NOMO-1 treated with DMSO at 0.1 percent for 48 hours (cell line): ENCODE measurements at regions not wholly inside any gene's neighbourhood (a gene's known extent, or its start where the extent isn't known, plus 50 kb on each side); places are given as distances from the start of the nearest gene placed in this dataset.

ENCODE experiments used
- DNase-seq: peaks from one replicate; lab custom pipeline; 2025; ENCODE audit not compliant: unreplicated experiment; lab: John Stamatoyannopoulos, UW

GRCh38 chr16:49081086-49081485 lies 200.6 kb downstream of the CBLN1 start:
- no peak for DNase-seq

- DNase-seq = no peak
Measured at GRCh38 chr16:49078571-49078970, 203.1 kb downstream of the CBLN1 start.

DNA sequence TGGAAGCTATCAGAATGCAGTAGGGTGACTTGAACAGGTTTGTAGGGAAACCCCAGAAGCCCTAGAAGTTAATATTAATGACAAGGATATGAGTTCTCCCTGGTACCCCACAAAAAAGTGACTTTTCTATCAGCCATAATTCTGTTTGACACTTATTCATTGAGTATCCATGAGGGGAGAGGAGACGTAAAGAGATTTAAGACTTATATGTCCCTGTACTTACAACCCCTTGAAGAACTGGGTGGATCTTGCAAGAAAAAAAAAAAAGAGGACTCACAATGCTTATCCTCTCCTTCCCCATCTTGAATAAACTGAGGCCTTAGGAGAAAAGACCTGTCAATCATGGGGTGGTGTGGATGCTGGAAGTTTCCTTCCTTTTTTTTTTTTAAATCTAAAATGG lies 203.5 kb downstream of the CBLN1 start:
- DNase-seq = no peak

DNA sequence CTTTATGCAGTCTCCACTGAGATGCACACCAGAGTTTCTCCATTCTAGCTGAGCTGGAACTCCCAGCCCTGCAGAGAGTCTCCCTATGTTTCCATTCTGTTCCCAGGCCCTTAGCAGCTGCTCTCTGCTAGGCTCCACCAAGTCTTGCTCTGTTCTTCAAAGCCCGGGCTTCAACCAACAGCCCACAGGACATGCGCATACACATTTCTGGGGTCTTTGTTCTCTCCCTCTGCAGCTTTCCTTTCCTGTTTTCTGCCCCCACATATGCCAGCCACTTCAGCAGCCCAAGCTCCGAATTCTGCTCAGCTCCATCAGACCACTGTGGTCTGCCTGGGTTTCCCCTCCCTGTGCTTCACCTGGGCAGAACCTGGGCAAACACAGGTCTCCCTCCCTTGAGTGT lies 205.9 kb downstream of the CBLN1 start:
- DNase-seq = no peak

DNA sequence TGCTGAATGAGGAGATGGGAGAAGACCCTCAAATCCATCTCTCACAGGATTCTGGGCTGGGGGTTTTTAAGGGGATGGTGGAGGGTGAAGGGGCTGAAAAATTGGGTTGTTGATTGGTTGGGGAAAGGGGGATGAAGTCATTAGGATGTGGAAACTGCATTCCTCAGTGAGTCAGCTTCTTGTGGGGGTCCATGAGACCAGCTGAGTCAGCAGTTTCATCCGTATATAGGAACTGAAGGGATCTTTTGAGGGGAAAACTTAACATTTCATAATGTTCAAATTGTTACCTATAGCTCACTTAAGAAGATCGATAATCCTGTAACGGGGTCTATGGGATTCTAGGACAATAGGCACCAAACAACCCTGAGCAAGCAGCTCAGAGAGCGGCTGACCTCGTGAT lies 213.4 kb downstream of the CBLN1 start:
- no peak for DNase-seq

GRCh38 chr16:49067776-49068175 lies 213.9 kb downstream of the CBLN1 start:
- no peak for DNase-seq

DNA sequence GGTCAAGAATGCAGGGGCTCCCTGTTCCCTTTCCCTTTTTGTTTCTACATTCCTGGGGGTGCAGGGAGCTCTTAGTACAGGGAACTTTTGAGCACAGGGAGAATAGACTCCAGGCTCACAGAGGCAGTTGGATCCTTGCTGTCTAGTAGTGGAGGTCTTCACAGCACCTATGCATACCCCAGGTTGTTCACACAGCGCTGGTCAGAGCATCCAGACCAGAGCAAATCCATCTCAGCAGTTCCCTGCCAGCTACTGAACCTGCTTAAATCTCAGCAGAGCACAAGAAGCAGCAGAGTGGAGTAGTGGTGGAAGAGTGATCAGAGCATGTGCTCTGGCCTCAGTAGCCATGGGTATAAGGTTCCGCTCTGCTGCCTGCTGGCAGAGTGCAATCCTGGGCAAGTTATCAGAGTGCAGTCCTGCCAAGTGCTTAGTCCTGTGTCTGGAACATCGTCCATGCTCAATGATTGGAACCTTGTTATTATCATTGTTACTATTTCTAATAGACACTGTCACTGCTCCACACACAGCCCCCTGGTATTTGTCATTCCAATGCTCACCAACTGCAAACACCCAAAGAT lies 220.4 kb downstream of the CBLN1 start:
- no peak for DNase-seq

- DNase-seq = no peak
Measured at GRCh38 chr16:49060728-49061127, 220.9 kb downstream of the CBLN1 start.

- no peak for DNase-seq
Measured at GRCh38 chr16:49058382-49058781, 223.3 kb downstream of the CBLN1 start.

- DNase-seq = no peak
Measured at GRCh38 chr16:49057936-49058335, 223.7 kb downstream of the CBLN1 start.

- no peak for DNase-seq
Measured at GRCh38 chr16:49057391-49057790, 224.2 kb downstream of the CBLN1 start.

DNA sequence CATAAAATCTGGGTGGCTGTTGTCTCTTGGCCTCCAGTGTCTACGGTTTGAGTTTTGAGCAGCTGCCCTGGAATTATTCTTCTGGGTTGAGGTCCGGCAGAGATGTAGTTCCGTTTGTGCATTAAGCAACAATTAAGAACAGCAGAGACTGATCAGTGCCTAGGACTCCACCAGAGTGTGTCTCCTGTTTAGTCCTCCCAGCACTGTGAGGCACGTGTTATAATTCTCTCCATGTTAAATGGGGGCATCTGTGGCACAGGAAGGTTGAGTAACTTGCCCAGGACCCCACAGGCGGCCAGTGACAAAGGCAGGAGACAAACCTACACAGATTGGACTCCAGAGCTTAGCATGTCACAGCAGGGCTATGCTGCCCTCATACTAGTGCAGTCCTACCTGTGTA lies 225.1 kb downstream of the CBLN1 start:
- DNase-seq = no peak

DNA sequence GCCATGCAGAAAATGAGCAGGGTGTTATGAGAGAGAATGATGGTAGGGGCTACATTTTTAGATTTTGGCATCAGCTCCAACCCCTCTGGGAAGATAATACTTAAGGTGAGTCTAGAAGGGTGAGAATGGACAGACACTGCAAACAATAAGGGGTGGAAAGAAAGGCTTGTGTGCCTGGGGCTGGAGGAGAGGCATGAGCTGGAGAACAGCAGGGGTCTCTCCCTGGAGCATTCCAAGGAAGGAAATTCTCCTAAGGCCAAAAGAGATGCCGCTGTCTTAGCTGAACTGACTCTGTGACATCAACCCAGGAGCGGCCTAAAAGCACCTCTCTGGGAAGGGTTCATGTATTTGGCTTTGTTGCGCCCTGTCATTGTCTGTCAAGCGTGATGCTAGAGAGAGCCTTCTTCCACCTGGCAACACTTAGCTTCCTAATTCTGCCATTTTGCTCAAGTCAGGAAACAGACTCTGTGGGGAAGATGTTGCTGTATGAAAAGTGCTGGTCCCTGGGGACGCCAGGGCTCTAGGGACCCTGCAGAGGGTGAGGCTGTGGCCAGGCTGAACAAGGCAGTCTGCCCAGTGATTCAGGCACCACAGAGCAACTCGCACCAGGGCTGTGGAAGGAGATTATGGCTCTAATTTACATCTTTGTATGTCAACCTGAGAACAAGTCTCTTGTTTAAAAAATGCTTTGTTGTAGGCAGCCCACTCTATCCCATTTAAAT lies 225.7 kb downstream of the CBLN1 start:
- no peak for DNase-seq

GRCh38 chr16:49055291-49055690 lies 226.3 kb downstream of the CBLN1 start:
- DNase-seq = no peak

- DNase-seq = no peak
Measured at GRCh38 chr16:49054606-49055005, 227.0 kb downstream of the CBLN1 start.

GRCh38 chr16:49052846-49053245 lies 228.8 kb downstream of the CBLN1 start:
- no peak for DNase-seq

GRCh38 chr16:49051576-49051975 lies 230.1 kb downstream of the CBLN1 start:
- DNase-seq = no peak

- no peak for DNase-seq
Measured at GRCh38 chr16:49050607-49051006, 231.0 kb downstream of the CBLN1 start.

DNA sequence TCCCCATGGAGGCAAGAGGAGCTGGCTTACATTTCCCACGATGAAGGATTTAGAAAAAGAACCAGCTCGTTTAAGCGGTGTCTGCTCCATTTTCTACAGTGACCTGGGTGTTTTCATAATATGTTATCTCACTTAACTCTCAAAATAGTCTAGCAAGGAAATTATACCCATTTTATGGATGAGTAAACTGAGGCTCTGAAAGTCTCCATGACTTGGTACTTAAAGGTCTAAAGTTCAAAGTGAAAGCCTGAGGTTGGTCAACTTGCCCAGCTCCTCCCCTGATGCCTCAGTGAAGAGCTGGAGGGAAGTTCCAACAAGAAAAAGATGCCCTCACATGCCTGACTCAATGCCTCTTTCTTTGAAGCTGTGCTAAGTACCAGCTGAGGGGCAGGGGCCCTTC lies 232.0 kb downstream of the CBLN1 start:
- no peak for DNase-seq

- DNase-seq = no peak
Measured at GRCh38 chr16:49049191-49049590, 232.4 kb downstream of the CBLN1 start.

GRCh38 chr16:49048557-49048956 lies 233.1 kb downstream of the CBLN1 start:
- DNase-seq = no peak

DNA sequence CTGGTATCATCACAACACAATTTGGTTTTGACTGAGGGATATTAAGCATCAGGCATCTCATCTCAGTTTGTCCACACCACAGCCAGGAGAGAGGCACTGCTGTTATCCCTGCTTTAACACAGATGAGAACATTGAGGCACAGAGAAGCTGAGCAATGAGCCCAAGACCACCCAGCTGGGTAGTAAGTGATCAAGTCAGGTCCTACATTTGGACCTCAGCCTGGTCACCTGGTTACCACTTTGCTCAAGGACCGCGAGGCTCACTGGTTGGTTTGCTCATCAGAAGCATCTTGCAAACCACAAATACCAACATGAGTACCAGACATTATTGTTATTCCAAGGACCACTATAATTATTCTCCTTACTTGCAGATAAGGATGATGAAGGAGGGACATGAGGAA lies 245.5 kb downstream of the CBLN1 start:
- DNase-seq = no peak

GRCh38 chr16:49027420-49027819 lies 254.2 kb downstream of the CBLN1 start:
- DNase-seq = no peak
